Small intestine (tissue), 7 donors: ENCODE measurements at regions not wholly inside any gene's neighbourhood (a gene's known extent, or its start where the extent isn't known, plus 50 kb on each side); places are given as distances from the start of the nearest gene placed in this dataset.

ENCODE experiments used
- DNase-seq, 2 donors: peaks; one replicate each; pipeline versions ENCODE4 v3.0.0 to v3.0.0-alpha.2; 2013
- FAIRE-seq: peaks from 2 replicates; lab custom pipeline; 2012; peaks lifted over from hg19 to GRCh38; lab: Jason Lieb, UNC
- H3K27ac ChIP-seq, 3 donors: one replicate each; pipeline ENCODE4 v1.5.1; 2013; ENCODE audit warnings: low read length in 2 of 3, mild to moderate bottlenecking in 2 of 3, control low read depth in 1 of 3, inconsistent platforms in 1 of 3, low read depth in 1 of 3, moderate library complexity in 1 of 3
- H3K27me3 ChIP-seq, 3 donors: one replicate each; pipeline ENCODE4 v1.6.1; 2013; ENCODE audit warnings: low read length in 3 of 3, inconsistent platforms in 1 of 3; ENCODE audit not compliant: control insufficient read depth in 3 of 3, insufficient read depth in 3 of 3
- H3K36me3 ChIP-seq, 3 donors: one replicate each; pipeline ENCODE4 v1.6.1; 2013; ENCODE audit warnings: low read length in 3 of 3, inconsistent platforms in 1 of 3, low read depth in 1 of 3, mild to moderate bottlenecking in 1 of 3, moderate library complexity in 1 of 3; ENCODE audit not compliant: control insufficient read depth in 3 of 3, insufficient read depth in 2 of 3
- H3K4me1 ChIP-seq, 3 donors: one replicate each; pipeline ENCODE4 v1.6.1; 2013; ENCODE audit warnings: low read length in 2 of 3, inconsistent platforms in 1 of 3, low read depth in 1 of 3, mild to moderate bottlenecking in 1 of 3, moderate library complexity in 1 of 3; ENCODE audit not compliant: control insufficient read depth in 3 of 3, insufficient read depth in 2 of 3
- H3K4me3 ChIP-seq, 3 donors: one replicate each; pipeline ENCODE4 v1.5.1; 2013; ENCODE audit warnings: low read length in 3 of 3, control low read depth in 1 of 3, inconsistent platforms in 1 of 3, low read depth in 1 of 3, mild to moderate bottlenecking in 1 of 3, moderate library complexity in 1 of 3
- H3K9me3 ChIP-seq, 2 donors: one replicate each; pipeline ENCODE4 v1.6.1; 2013; ENCODE audit warnings: low read depth in 1 of 2, low read length in 1 of 2; ENCODE audit not compliant: control insufficient read depth in 2 of 2, insufficient read depth in 1 of 2
- WGBS, 3 donors: extraction: QIAGEN DNeasy Blood & Tissue Kit; methylation state at CpG; one replicate each; pipeline ENCODE4 v1.1.7; 2013; 5-methylcytosine and 5-hydroxymethylcytosine counted together
- donor health status: healthy with polysubstance abuse.
- donor health status: control.
- donor health status: control.
- donor health status: Bipolar disorder and iron deficiency.
- donor health status: healthy.

DNA sequence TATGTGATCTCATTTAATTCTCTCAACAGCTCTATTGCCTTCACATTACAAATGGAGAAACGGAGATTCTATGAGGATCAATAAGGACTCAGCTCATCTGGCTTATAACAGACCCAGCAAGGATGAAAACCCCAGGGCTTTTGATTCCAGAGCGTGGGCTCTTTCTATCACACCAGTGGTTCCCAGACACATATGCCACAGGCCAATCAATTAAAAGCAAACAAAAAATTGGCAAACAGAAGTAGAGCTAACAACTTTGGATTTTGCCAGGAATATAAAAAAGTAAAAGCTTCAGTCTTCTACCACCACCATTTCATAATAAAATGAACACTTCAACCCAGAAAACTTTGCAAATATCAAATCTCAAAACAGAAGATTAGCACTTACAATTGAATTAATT lies 71.1 kb upstream of the FAT3 start:
- DNase-seq (no peak), FAIRE-seq (no peak)
- no peak overlapping the region for H3K27ac ChIP-seq
- 60 to 83% (median 63%) methylated on average over 2 of the region's 2 CpGs for WGBS, 3 donors
- H3K27me3 ChIP-seq, result no peaks in the 10 kb centered on the region
- H3K4me3 ChIP-seq, result no peak overlapping the region
- no peaks in the 10 kb centered on the region for H3K9me3 ChIP-seq
- H3K36me3 ChIP-seq, result no peaks in the 10 kb centered on the region
- H3K4me1 ChIP-seq, result no peaks in the 10 kb centered on the region

DNA sequence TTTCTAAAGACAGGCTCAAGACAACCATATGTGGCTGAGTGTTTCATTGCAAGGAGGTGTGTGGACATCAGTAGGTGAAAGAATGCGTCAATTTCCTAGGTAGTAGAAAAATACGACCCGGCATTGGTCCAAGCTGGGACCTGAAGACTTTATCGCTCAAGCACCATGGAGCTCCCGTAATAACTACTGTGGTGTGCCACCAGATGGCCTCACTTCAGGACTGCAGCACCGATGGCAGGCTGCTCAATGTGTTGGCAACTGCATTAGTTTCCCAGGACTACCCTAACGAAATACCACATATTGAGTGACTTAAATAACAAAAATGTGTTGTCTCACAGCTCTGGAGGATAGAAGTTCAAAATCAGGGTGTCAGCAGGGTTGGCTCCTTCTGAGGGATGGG lies 72.4 kb upstream of the FAT3 start:
- no peak overlapping the region for H3K4me3 ChIP-seq
- WGBS, 3 donors, result 73 to 82% (median 78%) methylated on average over 7 of the region's 7 CpGs
- H3K27ac ChIP-seq, result no peak overlapping the region
- no peaks in the 10 kb centered on the region for H3K36me3 ChIP-seq
- no peaks in the 10 kb centered on the region for H3K9me3 ChIP-seq
- H3K27me3 ChIP-seq, result no peaks in the 10 kb centered on the region
- no peak for DNase-seq
- no peaks in the 10 kb centered on the region for H3K4me1 ChIP-seq
- no peak for FAIRE-seq

DNA sequence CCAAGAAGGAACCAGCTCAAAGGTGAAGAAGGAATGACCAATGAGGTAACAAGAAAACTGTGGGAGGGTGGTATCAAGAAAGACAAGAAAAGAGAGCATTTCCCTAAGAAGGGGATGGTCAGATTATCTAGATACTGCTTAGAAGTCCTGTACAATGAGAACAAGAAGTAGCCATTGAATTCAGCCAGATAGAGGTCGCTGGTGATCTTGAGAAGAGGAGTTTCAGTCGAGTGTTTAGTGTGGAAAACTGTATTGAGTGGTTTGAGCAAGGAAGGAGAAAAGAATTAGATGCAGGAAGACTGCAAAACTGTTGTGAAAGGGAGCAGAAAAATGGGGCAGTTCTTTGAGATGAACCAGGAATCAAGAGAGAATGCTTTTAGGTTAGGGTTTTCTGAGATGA lies 74.6 kb upstream of the FAT3 start:
- no peak for FAIRE-seq
- 18 to 38% (median 30%) methylated on average over 2 of the region's 2 CpGs for WGBS, 3 donors
- no peak overlapping the region for H3K27ac ChIP-seq
- no peak for DNase-seq
- H3K4me3 ChIP-seq, result no peak overlapping the region
- no peaks in the 10 kb centered on the region for H3K27me3 ChIP-seq
- no peaks in the 10 kb centered on the region for H3K36me3 ChIP-seq
- no peaks in the 10 kb centered on the region for H3K4me1 ChIP-seq
- no peaks in the 10 kb centered on the region for H3K9me3 ChIP-seq

DNA sequence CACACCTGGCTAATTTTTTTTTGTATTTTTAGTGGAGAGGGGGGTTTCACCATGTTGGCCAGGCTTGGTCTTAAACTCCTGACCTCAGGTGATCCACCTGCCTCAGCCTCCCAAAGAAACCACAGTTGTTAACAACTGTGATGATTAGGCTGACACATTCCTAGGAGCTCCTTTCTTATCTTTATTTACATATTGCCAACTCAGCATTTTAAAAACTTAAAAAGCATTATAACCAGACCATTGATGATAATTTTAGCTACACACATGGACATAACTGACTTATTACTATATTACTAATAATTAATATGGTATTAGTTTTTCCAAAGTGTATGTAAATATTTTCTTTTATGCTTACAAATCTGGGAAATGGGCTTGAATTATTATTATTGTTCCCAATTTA lies 82.9 kb upstream of the FAT3 start:
- DNase-seq, result no peak
- no peak overlapping the region for H3K27ac ChIP-seq
- FAIRE-seq, result no peak
- no peaks in the 10 kb centered on the region for H3K4me1 ChIP-seq
- no peaks in the 10 kb centered on the region for H3K9me3 ChIP-seq
- no peaks in the 10 kb centered on the region for H3K36me3 ChIP-seq
- no peak overlapping the region for H3K4me3 ChIP-seq
- no peaks in the 10 kb centered on the region for H3K27me3 ChIP-seq

DNA sequence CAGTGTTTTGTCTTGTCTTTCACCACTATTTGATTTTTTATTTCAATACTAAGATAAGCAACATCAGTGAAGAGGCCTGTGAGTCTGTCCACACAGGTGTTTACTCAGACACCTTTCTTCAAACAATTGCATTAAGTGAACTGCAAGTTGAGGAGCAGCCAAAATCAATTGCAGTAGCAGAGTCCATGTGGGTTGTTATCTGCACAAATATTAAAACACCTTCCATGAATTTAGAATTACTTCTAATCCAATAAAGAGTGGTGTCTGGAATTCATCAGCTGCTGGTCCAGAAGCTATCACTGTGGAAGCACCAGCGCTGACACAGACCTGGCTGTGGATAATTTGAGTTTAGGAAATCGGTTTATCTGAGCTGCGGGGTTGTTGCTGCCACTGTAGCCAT lies 83.5 kb upstream of the FAT3 start:
- WGBS, 3 donors, result 83 to 89% (median 87%) methylated on average over 3 of the region's 3 CpGs
- DNase-seq (no peak), FAIRE-seq (no peak)
- Histone ChIP-seq H3K4me1 (no peaks in the 10 kb centered on the region), H3K27me3 (no peaks in the 10 kb centered on the region), H3K9me3 (no peaks in the 10 kb centered on the region), H3K36me3 (no peaks in the 10 kb centered on the region), H3K27ac (no peak overlapping the region), H3K4me3 (no peak overlapping the region)

GRCh38 chr11:92140021-92140420 lies 84.6 kb upstream of the FAT3 start:
- H3K9me3 ChIP-seq, result no peaks in the 10 kb centered on the region
- no peaks in the 10 kb centered on the region for H3K4me1 ChIP-seq
- no peak for DNase-seq
- no peak overlapping the region for H3K27ac ChIP-seq
- H3K4me3 ChIP-seq, result no peak overlapping the region
- 32 to 75% (median 50%) methylated on average over 2 of the region's 2 CpGs for WGBS, 3 donors
- FAIRE-seq, result no peak
- no peaks in the 10 kb centered on the region for H3K27me3 ChIP-seq
- no peaks in the 10 kb centered on the region for H3K36me3 ChIP-seq

DNA sequence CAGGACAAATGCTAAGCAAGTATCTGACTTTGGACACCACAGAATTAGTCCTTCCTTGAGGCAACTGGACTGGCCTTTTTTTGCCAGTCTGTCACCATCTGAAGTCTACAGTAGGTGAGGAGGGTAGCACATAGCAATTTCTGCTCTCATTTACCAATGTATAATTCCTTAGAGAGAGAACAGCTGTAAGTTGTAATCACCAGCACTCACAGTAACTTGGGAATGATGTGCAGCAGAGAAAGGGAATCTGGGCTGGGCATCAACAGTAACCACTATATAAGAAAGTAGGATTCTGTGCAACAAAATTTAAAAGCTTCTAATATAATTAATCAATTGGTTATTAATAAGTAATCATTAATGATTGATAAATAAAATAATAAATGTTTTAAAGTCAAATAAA lies 86.3 kb upstream of the FAT3 start:
- Histone ChIP-seq H3K36me3 (no peaks in the 10 kb centered on the region), H3K27me3 (no peaks in the 10 kb centered on the region), H3K9me3 (no peaks in the 10 kb centered on the region), H3K4me3 (no peak overlapping the region), H3K27ac (no peak overlapping the region), H3K4me1 (no peaks in the 10 kb centered on the region)
- FAIRE-seq (no peak), DNase-seq (no peak)

DNA sequence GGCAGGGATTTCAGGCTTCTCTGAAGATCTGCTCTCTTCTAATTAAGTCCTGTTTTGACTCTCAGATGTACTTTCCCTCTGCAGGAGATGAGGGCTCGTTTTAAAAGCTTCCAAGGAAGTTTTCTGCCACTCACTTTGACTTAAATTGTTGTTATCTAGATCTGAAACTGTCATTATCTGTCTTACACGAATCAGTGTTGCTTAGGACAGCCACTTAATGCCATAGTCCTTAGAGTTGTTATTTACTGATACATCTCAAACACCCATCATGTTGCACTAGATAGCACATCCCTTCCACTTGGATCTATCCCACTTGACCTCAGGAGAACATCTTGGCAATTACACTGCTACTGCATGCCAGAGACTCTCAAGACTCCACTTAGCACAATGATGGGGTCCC lies 86.9 kb upstream of the FAT3 start:
- FAIRE-seq (no peak), DNase-seq (no peak)
- Histone ChIP-seq H3K36me3 (no peaks in the 10 kb centered on the region), H3K9me3 (no peaks in the 10 kb centered on the region), H3K4me1 (no peaks in the 10 kb centered on the region), H3K27me3 (no peaks in the 10 kb centered on the region), H3K4me3 (no peak overlapping the region), H3K27ac (no peak overlapping the region)
- 11 to 38% (median 15%) methylated on average over 2 of the region's 2 CpGs for WGBS, 3 donors

DNA sequence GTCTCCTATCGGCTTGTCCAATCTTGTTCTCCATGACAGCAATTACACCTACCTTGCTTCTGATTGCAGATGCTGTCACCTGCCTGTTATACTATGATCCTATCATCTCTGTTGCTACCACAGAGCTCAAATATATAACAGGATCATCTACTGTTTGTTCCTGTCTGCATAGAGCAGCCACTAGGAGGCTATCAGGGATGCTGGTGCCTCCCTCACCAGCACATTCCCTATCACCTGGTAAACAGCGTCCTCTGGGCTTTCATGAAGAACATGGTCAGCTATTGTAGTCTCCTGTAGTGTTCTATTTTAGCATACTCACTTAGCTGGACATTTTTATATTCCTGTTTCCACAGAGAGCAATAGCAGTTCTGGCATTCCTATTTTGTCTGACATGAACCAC lies 87.8 kb upstream of the FAT3 start:
- Histone ChIP-seq H3K27me3 (no peaks in the 10 kb centered on the region), H3K4me3 (no peak overlapping the region), H3K9me3 (no peaks in the 10 kb centered on the region), H3K27ac (no peak overlapping the region), H3K4me1 (no peaks in the 10 kb centered on the region), H3K36me3 (no peaks in the 10 kb centered on the region)
- no peak for FAIRE-seq
- WGBS, 3 donors, result 60 to 69% (median 68%) methylated on average over 2 of the region's 2 CpGs
- DNase-seq, result no peak
